ENCODE measurements at regions not wholly inside any gene's neighbourhood (a gene's known extent, or its start where the extent isn't known, plus 50 kb on each side); places are given as distances from the start of the nearest gene placed in this dataset.

GRCh38 chr9:31639451-31639850, 745.0 kb upstream of the ACO1 start:
- no peak for ATAC-seq
- Histone ChIP-seq H3K9ac (ENCODE audit: insufficient read depth in 1 of 2, low read depth in 2 of 2, low read length in 2 of 2) (no peak overlapping the region), H3K27me3 (ENCODE audit: control insufficient read depth in 2 of 2, insufficient read depth in 2 of 2, low read length in 2 of 2) (no peaks in the 10 kb centered on the region), H3K36me3 (ENCODE audit: control insufficient read depth, insufficient read depth, low read length) (no peaks in the 10 kb centered on the region), H3K9me3 (replicated peaks; ENCODE audit: control insufficient read depth, insufficient read depth, low read depth, low read length) (no peaks in the 10 kb centered on the region), H3K79me2 (ENCODE audit: control insufficient read depth, insufficient read depth, low read length) (no peaks in the 10 kb centered on the region), H2AFZ (ENCODE audit: low read depth, low read length) (no peak overlapping the region), H3K9me1 (ENCODE audit: control insufficient read depth, insufficient read depth, low read length) (no peaks in the 10 kb centered on the region), H4K20me1 (replicated peaks; ENCODE audit: control insufficient read depth, insufficient read depth, low read length) (no peaks in the 10 kb centered on the region), H3K27ac (ENCODE audit: extremely low read depth, low read depth, low read length) (no peak overlapping the region), H3K4me2 (ENCODE audit: insufficient read depth, low read length) (no peak overlapping the region), H3K4me1 (replicated peaks in 1 of 2; ENCODE audit: control insufficient read depth in 2 of 2, insufficient read depth in 2 of 2, low read length in 2 of 2) (no peaks in the 10 kb centered on the region), H3K4me3 (no peak overlapping the region)
- DNase-seq (ENCODE audit: extremely low read depth in 1 of 4, low spot score in 3 of 4): no peak
- 0% methylated on average over 1 of the region's 1 CpG for WGBS (ENCODE audit: insufficient coverage, low coverage, missing lambda C conversion rate)
- TF ChIP-seq TAF15 (IDR thresholded peaks at IDR 0.05; ENCODE audit: low read depth, low read length): no peak
- TF ChIP-seq PCBP1 (IDR thresholded peaks at IDR 0.05; ENCODE audit: low read depth, low read length, poor library complexity, severe bottlenecking): no peak
- no peak for TF ChIP-seq XRCC5 (IDR thresholded peaks at IDR 0.05; ENCODE audit: low read depth, low read length)
- TF ChIP-seq, protein P1, sequence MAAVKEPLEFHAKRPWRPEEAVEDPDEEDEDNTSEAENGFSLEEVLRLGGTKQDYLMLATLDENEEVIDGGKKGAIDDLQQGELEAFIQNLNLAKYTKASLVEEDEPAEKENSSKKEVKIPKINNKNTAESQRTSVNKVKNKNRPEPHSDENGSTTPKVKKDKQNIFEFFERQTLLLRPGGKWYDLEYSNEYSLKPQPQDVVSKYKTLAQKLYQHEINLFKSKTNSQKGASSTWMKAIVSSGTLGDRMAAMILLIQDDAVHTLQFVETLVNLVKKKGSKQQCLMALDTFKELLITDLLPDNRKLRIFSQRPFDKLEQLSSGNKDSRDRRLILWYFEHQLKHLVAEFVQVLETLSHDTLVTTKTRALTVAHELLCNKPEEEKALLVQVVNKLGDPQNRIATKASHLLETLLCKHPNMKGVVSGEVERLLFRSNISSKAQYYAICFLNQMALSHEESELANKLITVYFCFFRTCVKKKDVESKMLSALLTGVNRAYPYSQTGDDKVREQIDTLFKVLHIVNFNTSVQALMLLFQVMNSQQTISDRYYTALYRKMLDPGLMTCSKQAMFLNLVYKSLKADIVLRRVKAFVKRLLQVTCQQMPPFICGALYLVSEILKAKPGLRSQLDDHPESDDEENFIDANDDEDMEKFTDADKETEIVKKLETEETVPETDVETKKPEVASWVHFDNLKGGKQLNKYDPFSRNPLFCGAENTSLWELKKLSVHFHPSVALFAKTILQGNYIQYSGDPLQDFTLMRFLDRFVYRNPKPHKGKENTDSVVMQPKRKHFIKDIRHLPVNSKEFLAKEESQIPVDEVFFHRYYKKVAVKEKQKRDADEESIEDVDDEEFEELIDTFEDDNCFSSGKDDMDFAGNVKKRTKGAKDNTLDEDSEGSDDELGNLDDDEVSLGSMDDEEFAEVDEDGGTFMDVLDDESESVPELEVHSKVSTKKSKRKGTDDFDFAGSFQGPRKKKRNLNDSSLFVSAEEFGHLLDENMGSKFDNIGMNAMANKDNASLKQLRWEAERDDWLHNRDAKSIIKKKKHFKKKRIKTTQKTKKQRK (IDR thresholded peaks at IDR 0.05; ENCODE audit: borderline replicate concordance, low read depth, low read length): no peak
- no peak for TF ChIP-seq ZNF696 (CRISPR knock-in tag; conservative IDR thresholded peaks at IDR 0.05)
- TF ChIP-seq, protein P2, sequence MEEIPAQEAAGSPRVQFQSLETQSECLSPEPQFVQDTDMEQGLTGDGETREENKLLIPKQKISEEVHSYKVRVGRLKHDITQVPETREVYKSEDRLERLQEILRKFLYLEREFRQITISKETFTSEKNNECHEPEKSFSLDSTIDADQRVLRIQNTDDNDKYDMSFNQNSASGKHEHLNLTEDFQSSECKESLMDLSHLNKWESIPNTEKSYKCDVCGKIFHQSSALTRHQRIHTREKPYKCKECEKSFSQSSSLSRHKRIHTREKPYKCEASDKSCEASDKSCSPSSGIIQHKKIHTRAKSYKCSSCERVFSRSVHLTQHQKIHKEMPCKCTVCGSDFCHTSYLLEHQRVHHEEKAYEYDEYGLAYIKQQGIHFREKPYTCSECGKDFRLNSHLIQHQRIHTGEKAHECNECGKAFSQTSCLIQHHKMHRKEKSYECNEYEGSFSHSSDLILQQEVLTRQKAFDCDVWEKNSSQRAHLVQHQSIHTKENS (CRISPR knock-in tag; IDR thresholded peaks at IDR 0.05): no peak
- TF ChIP-seq RAD21 (CRISPR knock-in tag; conservative IDR thresholded peaks at IDR 0.05 in 1 of 2, IDR thresholded peaks at IDR 0.05 in 1 of 2): no peak
- TF ChIP-seq FOXA3 (CRISPR knock-in tag; conservative IDR thresholded peaks at IDR 0.05 in 1 of 2, IDR thresholded peaks at IDR 0.05 in 1 of 2): no peak
- no peak for TF ChIP-seq ZNF780A (CRISPR knock-in tag; IDR thresholded peaks at IDR 0.05)
- no peak for TF ChIP-seq ZFX (CRISPR knock-in tag; IDR thresholded peaks at IDR 0.05)
- TF ChIP-seq ZNF589 (CRISPR knock-in tag; IDR thresholded peaks at IDR 0.05; ENCODE audit: low read depth): no peak
- no peak for TF ChIP-seq ELF2 (CRISPR knock-in tag; IDR thresholded peaks at IDR 0.05)
- TF ChIP-seq, protein P3, sequence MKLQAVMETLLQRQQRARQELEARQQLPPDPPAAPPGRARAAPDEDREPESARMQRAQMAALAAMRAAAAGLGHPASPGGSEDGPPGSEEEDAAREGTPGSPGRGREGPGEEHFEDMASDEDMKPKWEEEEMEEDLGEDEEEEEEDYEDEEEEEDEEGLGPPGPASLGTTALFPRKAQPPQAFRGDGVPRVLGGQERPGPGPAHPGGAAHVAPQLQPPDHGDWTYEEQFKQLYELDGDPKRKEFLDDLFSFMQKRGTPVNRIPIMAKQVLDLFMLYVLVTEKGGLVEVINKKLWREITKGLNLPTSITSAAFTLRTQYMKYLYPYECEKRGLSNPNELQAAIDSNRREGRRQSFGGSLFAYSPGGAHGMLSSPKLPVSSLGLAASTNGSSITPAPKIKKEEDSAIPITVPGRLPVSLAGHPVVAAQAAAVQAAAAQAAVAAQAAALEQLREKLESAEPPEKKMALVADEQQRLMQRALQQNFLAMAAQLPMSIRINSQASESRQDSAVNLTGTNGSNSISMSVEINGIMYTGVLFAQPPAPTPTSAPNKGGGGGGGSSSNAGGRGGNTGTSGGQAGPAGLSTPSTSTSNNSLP (IDR thresholded peaks at IDR 0.05; ENCODE audit: borderline replicate concordance, low read depth, low read length): no peak
- TF ChIP-seq MCM2 (IDR thresholded peaks at IDR 0.05; ENCODE audit: low read depth): no peak
- TF ChIP-seq POLR3A (IDR thresholded peaks at IDR 0.05; ENCODE audit: borderline replicate concordance, extremely low read depth, insufficient read depth, insufficient read length): no peak
- no peak for TF ChIP-seq FOXJ3 (CRISPR knock-in tag; IDR thresholded peaks at IDR 0.05)
- intact Hi-C loops (cut with micrococcal nuclease): no loop called here
- ChIA-PET POLR2A (no interaction called here), CTCF (ENCODE audit: low intra/inter-chr PET ratio) (no interaction called here)
- in situ Hi-C loops (cut with MboI): no loop called here
- FAIRE-seq: no peak
- BruUV-seq (replicated peaks): no TSS peak

All from K562 (cell line).